ENCODE measurements at regions not wholly inside any gene's neighbourhood (a gene's known extent, or its start where the extent isn't known, plus 50 kb on each side); places are given as distances from the start of the nearest gene placed in this dataset.

DNA sequence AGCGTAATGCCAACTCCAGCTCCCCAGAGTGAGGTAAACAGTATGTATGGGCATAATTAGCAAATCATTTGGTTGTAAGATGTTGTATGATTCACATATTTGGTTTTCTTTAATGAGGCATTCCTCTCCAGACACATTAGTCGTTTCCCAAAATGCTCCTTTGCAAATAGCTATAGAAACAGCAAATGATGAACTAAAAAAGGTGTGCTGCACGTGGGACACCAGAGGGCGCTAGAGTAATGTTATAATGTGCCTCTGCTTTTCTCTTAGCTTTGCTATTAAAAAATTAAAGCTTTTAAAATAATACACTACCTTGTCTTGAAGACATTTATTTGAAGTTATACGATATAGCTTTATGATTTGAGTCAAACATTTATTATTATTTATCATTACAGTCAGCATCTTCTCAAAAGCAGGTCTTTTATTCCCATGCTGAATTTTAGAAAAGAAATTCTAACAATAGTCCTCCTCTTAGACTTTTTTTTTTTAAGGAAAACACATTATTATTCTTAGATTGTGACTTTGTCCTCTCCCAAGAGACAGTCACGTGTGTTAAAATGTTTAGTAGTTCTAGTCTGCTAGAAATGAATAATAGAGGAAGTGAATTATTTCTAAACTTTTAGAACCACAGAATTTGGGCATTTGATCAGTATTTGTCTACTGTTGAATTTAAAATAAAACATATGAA is 121.6 kb upstream of the FRY start:
- peak; percentile 82 for DNase-seq (ENCODE audit: low spot score)
- Histone ChIP-seq H3K27me3 (peaks cover 15% of the 10 kb centered on the region), H3K9me3 (ENCODE audit: low read depth) (no peaks in the 10 kb centered on the region), H3K4me3 (no peak overlapping the region), H2AFZ (no peak overlapping the region), H3K4me2 (no peak overlapping the region), H3K79me2 (no peaks in the 10 kb centered on the region), H3K27ac (no peak overlapping the region), H3K36me3 (replicated peaks; ENCODE audit: insufficient read depth, low read depth) (no peaks in the 10 kb centered on the region), H4K20me1 (ENCODE audit: insufficient read depth, poor library complexity, severe bottlenecking) (no peaks in the 10 kb centered on the region), H3K9me2 (replicated peaks; ENCODE audit: insufficient read depth) (no peaks in the 10 kb centered on the region), H3K4me1 (ENCODE audit: insufficient read depth) (no peaks in the 10 kb centered on the region)
- WGBS (ENCODE audit: low lambda C conversion rate, missing lambda C conversion rate), result 19% methylated on average over 6 of the region's 6 CpGs
- peak; percentile 92 for TF ChIP-seq CTCF (IDR thresholded peaks at IDR 0.05; ENCODE audit: poor library complexity)
- TF ChIP-seq EZH2phosphoT487 (IDR thresholded peaks at IDR 0.05; ENCODE audit: low read depth, severe bottlenecking, unreplicated experiment), result no peak
- no peak for TF ChIP-seq EZH2 (IDR thresholded peaks at IDR 0.05; ENCODE audit: borderline replicate concordance)

- Histone ChIP-seq H3K4me1 (ENCODE audit: insufficient read depth) (no peaks in the 10 kb centered on the region), H3K27me3 (peaks cover 15% of the 10 kb centered on the region), H2AFZ (no peak overlapping the region), H4K20me1 (ENCODE audit: insufficient read depth, poor library complexity, severe bottlenecking) (no peaks in the 10 kb centered on the region), H3K9me2 (replicated peaks; ENCODE audit: insufficient read depth) (no peaks in the 10 kb centered on the region), H3K4me3 (no peak overlapping the region), H3K27ac (no peak overlapping the region), H3K79me2 (no peaks in the 10 kb centered on the region), H3K36me3 (replicated peaks; ENCODE audit: insufficient read depth, low read depth) (no peaks in the 10 kb centered on the region), H3K9me3 (ENCODE audit: low read depth) (no peaks in the 10 kb centered on the region), H3K4me2 (no peak overlapping the region)
- WGBS (ENCODE audit: low lambda C conversion rate, missing lambda C conversion rate), result 100% methylated on average over 2 of the region's 2 CpGs
- DNase-seq (ENCODE audit: low spot score), result no peak
- no peak for TF ChIP-seq EZH2 (IDR thresholded peaks at IDR 0.05; ENCODE audit: borderline replicate concordance)
- no peak for TF ChIP-seq EZH2phosphoT487 (IDR thresholded peaks at IDR 0.05; ENCODE audit: low read depth, severe bottlenecking, unreplicated experiment)
- TF ChIP-seq CTCF (IDR thresholded peaks at IDR 0.05; ENCODE audit: poor library complexity), result no peak
Observed at GRCh38 chr13:31910633-31911032, 120.9 kb upstream of the FRY start.

- no peak for DNase-seq (ENCODE audit: low spot score)
- H3K79me2 ChIP-seq, result no peaks in the 10 kb centered on the region
- H3K9me3 ChIP-seq (ENCODE audit: low read depth), result no peaks in the 10 kb centered on the region
- no peak overlapping the region for H3K27ac ChIP-seq
- no peak overlapping the region for H3K4me2 ChIP-seq
- H3K4me1 ChIP-seq (ENCODE audit: insufficient read depth), result no peaks in the 10 kb centered on the region
- TF ChIP-seq EZH2phosphoT487 (IDR thresholded peaks at IDR 0.05; ENCODE audit: low read depth, severe bottlenecking, unreplicated experiment) (no peak), EZH2 (IDR thresholded peaks at IDR 0.05; ENCODE audit: borderline replicate concordance) (no peak), CTCF (IDR thresholded peaks at IDR 0.05; ENCODE audit: poor library complexity) (no peak)
- H3K4me3 ChIP-seq, result no peak overlapping the region
- no peaks in the 10 kb centered on the region for H3K9me2 ChIP-seq (replicated peaks; ENCODE audit: insufficient read depth)
- H3K27me3 ChIP-seq, result peaks cover 2% of the 10 kb centered on the region
- H4K20me1 ChIP-seq (ENCODE audit: insufficient read depth, poor library complexity, severe bottlenecking), result no peaks in the 10 kb centered on the region
- H3K36me3 ChIP-seq (replicated peaks; ENCODE audit: insufficient read depth, low read depth), result no peaks in the 10 kb centered on the region
- 87% methylated on average over 2 of the region's 2 CpGs for WGBS (ENCODE audit: low lambda C conversion rate, missing lambda C conversion rate)
- H2AFZ ChIP-seq, result no peak overlapping the region
Observed at GRCh38 chr13:31912647-31913401, 118.8 kb upstream of the FRY start.

All from hepatocyte (in vitro differentiated cells).